KG1 (cell line): ENCODE measurements at regions not wholly inside any gene's neighbourhood (a gene's known extent, or its start where the extent isn't known, plus 50 kb on each side); places are given as distances from the start of the nearest gene placed in this dataset.

Experiments used
- DNase-seq: peaks from one replicate; lab custom pipeline; 2025; lab: John Stamatoyannopoulos, UW

DNA sequence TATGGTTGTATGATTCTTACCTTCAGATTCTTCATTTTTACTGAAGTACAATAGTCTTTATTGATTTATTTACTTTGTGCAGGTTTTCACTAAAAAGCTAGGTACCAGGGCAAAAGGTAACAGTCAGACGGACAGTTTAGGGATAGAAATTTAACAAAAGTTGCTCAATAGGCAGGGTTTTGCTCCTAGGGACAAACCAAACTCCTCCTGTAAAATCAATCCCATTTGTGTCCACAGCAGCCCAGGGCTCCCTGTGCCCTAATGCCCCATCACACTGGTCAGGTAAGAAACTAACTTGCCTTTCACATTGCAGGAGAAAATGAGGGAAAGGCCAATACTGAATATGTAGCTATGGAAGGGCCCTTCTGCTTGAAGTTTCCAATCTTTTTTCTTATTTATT, 410.9 kb downstream of the EPHA4 start:
- no peak for DNase-seq

DNA sequence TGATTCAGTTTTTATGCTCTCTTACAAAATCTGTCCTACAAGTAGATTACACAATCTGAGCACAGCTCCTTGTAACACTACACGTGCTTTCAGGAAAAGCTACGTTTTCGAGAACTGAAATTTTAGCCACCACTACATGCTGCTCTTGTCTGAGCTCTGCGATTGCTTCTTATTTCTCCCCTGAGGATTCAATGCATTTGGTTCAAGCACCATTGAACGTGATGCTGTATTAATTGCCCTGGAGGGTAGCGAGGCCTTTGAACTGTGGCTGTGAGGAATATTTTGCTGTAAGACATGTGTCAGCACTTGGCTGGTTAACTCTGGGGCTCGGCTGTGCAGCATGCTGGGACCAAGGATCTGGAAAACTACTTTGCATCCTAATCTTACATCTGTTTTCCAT, 405.8 kb downstream of the EPHA4 start:
- DNase-seq = no peak

DNA sequence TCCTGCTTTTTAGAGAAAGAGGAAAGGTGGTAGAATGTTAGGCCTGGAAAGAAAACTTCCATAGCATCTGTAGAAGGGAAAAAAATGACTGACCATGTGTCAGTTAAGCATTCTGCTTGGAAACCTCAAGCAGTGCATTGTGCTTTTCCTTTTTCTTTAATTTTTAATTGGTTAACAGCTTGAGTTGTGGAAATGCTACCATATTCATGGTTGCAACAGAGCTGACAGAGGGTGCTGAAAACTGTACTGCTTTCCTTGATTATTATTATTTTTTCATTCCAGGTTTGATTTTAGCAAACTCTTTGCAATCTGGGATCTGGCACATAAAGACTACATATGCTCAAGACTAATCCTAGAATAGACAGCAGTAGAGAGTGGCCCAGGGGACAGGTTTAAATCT, 404.5 kb downstream of the EPHA4 start:
- no peak for DNase-seq

DNA sequence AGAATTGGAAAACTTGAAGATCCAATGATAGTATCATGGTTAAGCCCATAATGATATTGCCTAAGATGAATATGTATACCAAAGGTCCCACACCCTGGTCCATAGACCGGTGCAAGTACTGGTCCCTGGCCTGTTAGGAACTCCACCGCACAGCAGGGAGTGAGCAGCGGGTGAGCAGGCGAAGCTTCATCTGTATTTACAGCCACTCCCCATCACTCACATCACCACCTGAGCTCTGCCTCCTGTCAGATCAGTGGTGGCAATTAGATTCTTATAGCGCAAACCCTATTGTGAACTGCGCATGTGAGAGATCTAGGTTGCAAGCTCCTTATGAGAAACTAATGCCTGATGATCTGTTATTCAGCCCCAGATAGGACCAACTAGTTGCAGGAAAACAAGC, 402.4 kb downstream of the EPHA4 start:
- no peak for DNase-seq

DNA sequence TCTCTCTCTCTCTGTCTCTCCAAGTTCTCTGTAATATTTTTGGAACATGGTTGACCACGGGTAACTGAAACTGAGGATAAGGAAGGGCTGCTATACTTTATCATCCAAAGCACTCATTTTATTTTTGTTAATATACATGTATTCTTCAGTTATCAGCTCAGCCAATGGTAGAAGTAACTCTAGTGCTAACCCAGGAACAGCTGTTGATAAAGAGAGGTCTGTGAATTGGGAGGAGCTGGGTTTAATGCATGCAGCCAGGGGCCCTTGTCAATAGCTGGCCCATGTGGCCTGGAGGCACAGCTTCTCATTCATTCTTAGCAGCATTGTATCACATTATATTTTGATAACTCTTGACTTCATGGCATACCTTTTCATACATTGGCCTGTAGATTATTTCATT, 401.6 kb downstream of the EPHA4 start:
- DNase-seq = no peak

DNA sequence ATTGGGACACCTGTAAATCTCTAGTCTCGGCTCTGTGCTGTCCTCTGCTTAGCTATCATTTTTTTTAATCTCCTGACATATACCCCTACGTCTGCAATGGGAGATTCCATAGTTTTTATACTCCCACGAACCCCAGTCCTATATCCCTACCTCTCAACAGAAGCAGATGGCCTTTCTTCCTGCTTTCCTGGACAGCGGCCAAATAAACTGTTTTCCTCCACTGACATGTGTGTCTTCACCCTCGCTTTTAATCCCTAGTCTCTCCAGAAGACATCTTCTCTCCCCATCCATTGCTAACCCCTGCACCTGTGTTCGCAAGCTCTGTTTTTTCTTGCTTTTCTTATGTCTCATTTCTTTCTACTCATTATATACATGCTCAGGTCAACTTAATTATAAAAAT, 395.4 kb downstream of the EPHA4 start:
- no peak for DNase-seq

DNA sequence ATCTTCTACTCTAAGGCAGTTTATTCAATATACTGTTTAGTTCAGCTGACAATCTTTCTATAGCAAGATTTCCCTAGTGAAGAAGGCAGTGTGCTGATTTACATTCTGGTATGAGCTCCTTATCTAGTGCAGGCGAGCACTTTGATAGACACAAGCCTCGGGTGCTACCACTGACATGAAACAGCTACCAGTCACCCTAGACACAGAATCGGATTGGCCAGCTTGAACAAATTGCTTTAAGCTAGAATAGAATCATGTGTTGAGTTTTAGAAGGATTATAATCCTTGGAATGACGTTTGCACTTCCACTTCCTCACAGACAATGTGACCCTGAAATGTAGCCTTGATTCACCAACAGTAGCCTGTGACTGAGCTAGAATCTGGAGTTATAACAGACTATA, 394.0 kb downstream of the EPHA4 start:
- no peak for DNase-seq

DNA sequence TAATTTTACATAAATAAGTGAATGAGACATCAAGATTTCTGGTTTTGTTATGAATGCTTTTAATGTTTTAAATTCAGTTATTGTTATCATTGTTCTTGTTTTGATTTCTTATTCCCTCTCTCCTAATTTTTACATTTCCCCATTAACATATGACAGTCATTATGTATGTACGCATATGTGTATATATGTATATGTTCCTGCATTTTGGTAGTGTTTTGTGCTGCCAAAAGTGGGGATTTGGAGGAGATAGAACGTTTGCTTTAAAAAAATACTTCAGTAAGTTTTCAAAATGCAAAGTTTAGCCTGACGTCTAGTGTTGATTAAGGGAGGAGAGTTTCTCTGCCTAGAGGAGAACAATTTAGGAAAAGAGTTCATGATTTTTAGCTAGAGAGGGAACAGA, 385.2 kb downstream of the EPHA4 start:
- DNase-seq = no peak

DNA sequence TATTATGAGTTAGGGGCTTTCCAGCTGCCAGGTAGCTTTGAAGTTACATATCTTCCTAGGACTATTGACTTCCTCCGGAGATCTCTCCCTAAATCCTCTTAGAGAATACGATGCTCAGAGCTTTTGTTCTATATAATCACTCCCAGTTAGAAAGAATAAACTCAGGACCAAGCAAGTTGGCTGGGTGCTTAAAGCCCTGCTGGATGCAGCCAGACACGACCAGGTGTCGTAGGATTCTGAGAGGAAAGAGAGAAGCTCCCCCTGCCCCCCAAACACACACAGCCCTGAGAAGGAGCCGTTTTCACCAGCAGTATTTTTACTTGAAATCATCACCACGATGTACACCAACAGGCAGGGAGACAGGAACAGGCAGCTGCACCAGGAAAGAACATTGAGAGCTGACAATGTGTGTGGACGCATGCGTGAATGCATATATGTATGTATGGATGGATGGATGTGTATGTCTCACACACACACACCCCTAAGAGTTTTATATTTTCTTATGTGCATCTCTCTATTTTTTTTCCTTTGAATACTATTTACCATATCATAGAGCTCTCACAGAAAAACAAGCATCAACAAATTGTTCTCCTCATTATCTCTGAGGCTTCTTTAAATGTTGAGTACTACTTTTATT, 382.6 kb downstream of the EPHA4 start:
- DNase-seq = no peak

DNA sequence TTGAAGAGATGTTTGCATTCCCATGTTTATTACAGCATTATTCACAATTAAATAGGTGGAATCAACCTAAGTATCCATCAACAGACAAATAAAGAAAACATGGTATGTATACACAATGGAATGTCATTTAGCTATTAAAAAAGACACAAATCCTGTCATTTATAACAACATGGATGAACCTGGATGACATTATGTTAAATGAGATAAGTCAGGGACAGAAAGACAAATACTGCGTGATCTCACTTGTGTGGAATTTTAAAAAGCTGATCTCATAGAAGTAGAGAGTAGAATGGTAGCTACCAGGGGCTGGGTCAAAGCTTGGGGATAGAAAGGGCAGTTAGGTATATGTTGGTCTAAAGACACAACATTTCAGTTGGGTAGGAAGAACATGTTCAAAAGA, 376.3 kb downstream of the EPHA4 start:
- DNase-seq = no peak

DNA sequence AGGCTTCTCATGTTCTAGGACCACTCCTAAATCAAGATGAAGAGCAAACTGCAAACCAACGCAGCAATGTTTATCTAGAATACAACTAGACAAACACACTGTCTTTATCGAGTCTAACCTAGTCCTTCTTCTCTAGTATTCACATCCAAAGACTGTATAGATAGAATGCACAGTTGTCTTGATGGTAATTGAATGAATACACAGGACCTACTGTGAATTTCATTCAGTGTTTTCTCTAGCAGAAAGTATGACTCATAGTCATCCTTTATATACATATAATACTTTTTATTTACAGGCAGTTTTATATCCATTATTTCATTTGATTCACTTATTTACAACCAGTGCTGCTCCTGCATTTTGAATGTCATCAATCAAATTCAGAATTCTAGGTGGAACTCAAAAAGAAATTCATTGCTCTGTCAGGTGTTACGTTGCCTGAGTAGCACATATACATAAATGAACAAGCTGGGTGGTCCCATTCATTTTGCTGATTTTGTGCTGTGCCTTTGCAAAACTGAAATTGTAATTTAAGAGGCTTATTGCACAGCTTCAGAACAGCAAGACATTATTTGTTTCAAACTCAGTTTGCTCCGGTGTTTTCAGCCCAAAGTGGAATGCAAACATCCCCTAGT, 374.8 kb downstream of the EPHA4 start:
- DNase-seq = no peak

DNA sequence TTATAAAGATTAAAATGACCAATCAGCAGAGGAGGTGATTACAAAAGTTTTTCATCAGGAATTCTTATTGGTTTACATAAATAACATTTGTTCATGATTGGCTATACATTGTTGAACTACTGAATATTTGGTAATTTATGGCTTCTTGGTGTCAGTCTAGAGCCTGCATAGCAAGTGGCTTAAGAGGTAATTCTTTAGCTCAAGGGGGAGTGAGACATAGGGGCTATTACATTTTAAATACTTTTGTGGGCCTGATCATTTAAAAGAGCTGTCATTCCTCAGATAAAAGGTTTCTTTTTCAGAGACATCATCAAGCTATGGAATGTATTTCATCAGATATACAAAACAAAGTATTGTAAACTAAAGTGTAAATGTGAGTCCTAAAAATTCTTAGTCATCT, 373.8 kb downstream of the EPHA4 start:
- no peak for DNase-seq

DNA sequence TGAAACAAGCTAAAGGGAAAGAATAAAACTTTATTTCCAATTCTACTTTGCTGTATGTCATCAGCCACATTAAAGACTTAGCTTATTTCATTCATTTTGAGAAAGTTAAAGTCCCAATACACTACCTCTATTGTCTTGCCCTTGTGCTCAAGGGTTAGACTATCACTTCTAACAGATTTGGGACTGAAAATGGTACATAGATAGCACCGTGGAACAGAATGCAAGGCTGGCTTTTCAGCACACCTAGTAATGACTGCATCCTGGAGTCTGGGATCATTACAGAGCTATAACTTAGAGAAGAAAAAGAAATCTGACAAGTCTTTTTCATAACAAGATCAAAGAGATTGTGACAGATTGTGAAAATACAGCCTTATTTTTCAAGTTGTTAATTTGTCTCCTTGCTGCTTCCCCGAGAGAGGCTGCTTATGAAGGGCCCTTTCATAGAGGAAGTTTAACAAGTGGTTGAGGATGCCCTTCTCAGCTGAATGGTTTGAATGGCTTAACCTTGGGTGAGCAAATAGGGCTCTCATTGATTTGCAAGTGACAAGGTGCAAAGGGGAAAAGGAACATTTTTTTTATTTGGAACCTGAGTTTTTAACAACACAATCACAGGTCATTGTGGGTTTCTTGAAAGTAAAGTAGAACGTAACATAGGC, 371.8 kb downstream of the EPHA4 start:
- DNase-seq = no peak

DNA sequence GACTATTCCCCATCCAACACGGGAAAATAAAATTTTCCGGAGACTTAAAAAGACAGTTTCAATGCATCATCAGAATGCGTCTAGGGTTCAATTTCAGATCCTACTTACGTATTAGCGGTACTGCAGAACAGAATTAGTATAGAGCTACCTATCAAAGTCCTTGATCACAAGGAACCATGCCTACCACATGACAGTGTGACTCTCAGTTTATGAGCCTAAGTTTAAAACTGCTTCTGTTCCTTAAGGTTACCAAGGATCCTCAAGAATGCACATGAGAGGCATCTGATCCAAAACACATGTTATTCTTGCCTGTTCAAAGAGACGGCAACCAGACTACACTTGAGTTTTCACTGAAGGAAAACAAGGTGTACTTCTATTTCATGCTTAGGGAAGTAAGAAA, 369.7 kb downstream of the EPHA4 start:
- DNase-seq = no peak

DNA sequence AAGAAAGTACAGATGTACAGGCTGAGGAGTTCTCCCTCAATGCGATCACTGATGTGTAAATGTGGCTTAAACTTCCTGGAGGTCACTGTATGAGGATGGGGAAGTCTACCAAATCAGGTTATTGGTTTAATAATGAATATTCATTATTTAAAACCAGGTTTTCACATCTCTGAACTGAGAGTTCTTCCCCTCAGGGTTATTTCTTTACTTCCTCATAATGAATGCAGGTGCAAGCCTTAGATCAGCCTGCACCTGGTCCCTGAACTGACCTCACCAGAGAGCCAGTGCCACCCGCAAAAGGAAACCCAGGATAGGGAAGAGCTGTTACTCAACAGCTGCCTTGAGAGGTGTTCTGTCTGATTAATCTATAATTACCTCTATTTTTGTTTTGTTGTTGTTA, 369.0 kb downstream of the EPHA4 start:
- no peak for DNase-seq

DNA sequence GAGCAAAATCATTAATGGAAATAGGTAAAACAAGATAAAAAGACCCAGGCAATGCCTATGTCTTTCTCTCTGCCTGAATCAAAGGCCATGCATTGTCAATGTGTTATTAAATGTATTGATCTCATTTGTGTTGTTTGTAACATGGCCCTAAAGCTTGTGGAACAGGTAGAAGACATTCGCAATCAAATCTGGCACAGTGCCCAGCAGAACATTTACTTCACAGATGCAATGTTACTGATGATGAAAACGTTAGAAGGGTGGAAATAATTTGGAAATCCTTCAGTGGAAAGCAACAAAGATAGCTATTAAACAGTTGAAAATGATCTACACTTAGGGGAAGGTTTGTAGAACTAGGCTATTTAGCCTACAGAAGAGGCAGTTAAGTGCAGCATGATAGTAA, 368.2 kb downstream of the EPHA4 start:
- DNase-seq = no peak

DNA sequence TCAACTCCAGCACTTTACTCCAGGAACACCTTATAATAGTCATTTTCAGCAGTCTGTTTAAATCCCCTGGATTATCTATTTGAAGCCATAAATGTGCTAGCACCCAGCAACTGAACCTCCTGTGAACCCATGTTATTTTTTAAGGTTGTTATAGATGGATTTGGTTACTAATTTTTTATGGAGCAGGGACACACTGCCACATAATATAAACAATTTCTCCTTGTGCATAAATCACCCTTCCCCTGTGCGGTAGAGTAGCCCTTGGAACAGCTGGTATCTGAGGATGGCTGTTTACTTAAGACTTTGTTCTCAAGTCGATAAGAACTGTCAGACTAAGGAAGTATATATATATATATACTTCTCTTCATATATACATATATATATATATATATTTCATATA, 367.4 kb downstream of the EPHA4 start:
- DNase-seq = no peak

DNA sequence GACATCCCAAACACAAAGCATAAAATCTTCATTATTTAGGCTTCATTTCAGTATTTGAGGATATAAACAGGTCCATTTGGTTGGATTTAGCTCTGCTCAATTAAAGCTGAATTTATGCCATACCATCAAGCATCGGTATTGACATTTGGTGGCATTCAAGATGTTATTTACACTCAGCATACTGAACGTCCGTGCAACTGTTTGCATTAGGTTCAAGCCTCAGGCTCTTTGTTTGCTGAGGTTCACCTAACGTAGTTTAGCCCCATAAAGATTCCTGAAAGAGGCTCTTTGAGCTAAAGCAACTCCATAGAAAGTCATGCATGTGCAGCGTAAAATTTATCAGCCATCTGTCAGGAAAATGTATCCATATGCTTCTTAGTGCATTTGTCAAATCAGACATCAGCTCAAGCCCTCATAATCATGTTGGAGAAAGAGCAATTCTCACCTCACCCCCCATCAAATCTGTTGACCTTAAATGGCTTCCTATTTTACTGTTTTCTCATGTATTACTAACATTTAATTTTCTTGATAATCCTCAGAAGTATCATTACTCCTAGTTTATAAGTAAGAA, 366.9 kb downstream of the EPHA4 start:
- no peak for DNase-seq

DNA sequence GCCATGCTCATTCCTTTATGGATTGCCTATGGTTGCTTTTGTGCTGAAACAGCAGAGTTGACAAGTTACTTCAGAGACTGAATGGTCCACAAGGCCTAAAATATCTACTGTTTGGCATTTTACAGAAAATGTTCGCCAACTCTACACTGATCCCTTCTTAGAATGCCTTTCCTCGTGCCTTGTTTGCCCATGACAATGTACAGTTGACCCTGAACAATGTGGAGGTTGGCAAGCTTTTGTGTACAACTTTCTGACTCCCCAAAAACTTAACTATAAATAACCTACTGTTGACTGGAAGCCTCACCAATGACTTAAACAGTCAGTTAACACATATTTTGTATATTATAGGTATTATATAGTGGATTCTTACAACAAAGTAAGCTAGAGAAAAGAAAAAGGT, 361.4 kb downstream of the EPHA4 start:
- no peak for DNase-seq

DNA sequence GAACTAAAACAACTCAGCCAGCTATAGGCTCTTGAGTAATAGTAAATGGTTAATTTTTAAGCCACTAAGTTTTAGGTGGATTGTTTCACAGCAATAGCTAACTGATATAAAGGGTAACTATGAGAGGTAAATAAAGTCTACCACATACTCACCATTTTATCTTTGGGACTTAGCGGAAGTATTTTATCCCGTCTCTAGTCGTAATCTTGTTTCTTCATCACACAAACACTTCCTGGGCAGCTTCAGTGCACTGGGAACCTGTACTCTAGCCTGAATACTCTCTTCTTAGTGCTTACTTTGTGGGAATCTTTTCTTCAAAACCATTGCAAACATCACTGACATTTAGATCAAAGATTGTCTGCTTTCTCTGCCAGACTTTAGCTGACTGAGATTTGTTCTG, 360.5 kb downstream of the EPHA4 start:
- no peak for DNase-seq

DNA sequence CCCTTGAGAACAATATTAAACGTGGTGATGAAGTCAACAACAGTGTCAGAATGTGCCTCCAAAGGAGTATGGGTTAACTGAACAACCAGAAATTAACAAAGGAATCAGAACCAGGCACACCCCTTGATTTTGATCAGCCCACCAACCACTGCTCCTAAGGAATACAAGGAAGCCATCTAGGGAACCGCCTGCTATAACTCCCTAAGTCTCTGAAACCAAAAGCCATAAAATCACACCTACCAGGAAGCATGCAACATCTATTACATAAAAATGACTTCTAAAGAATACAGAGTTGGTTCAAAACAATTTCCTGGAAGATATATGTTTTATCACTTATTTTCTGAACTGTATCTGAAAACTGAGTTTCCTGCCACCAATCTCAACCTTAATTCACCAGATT, 360.0 kb downstream of the EPHA4 start:
- DNase-seq = no peak

DNA sequence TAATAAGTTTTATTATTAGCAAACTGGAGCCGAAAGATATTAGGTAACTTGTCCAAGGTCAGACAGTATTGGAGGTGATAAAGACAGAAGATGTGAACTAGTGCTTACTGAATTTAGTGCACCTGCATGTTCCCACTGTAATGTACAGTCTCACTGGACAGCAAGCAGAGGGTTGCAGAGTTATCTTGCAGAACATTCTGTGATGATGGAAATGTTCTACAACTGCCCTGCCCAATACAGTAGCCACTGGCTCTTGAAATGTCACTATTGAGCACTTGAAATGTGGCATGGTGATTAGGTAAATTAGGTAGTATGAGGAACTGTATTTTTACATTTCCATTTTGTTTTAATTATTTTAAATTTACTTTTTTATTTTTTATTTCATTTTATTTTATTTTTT, 356.6 kb downstream of the EPHA4 start:
- DNase-seq = no peak

DNA sequence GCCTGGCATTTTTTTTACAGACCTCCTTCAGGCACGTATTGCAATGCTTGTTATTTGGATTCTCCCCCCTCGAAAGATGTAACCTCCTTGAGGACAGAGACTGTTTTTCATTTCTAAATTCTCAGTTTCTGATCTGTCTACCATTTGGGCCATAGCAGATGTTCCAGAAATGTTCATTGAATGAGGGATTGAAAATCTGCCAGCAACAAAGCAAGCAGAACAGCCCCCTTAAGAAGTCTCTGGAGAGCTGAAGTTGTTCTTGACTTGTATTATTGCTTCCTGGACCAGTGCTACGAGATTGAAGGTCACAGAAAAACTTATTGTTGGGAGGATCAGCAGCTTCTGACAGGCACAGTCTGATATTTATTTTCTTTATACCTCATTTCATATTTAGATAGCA, 355.5 kb downstream of the EPHA4 start:
- DNase-seq = no peak

DNA sequence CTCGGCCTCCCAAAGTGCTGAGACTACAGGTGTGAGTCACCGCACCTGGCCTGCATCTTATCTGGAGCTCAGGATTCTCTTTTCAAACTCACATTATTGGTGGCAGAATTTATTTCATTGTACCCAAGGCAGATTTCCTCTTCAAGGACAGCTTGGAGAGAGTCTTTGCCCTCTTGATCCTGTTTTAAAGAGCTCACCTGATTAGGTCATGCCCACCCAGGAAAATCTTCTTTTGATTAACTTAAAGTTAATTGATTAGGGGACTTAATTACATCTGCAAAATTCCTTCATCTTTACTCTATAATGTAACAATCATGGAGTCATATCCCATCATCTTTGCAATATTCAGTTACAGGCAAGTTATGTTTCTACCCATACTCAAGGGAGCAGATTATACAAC, 346.4 kb downstream of the EPHA4 start:
- DNase-seq = no peak
